Transverse colon (tissue), 4 donors: ENCODE measurements at regions not wholly inside any gene's neighbourhood (a gene's known extent, or its start where the extent isn't known, plus 50 kb on each side); places are given as distances from the start of the nearest gene placed in this dataset.

Source experiments
- DNase-seq: peaks from one replicate; pipeline ENCODE4 v3.0.0-alpha.2; 2019
- H3K27ac ChIP-seq, 4 donors: fragments of 200-600 bp; sonication (generic); 2 replicates each; pipeline ENCODE4 v1.5.1; 2016 to 2018; ENCODE audit warnings: inconsistent platforms in 4 of 4
- H3K27me3 ChIP-seq: fragments of 200-600 bp; sonication (generic); 2 replicates; pipeline ENCODE4 v1.5.1; 2017; ENCODE audit warnings: inconsistent platforms
- H3K36me3 ChIP-seq, 4 donors: fragments of 200-600 bp; sonication (generic); 2 replicates each; pipeline ENCODE4 v1.5.1; 2017 to 2019; ENCODE audit warnings: inconsistent platforms in 4 of 4
- H3K4me1 ChIP-seq, 4 donors: fragments of 200-600 bp; sonication (generic); 2 replicates each; pipeline ENCODE4 v1.5.1; 2017 to 2020; ENCODE audit warnings: inconsistent platforms in 4 of 4
- H3K4me3 ChIP-seq, 4 donors: fragments of 200-600 bp; sonication (generic); 1 replicate in 1 of 4; 2 replicates in 3 of 4; pipeline versions ENCODE4 v1.5.1 to v1.6.1; 2017 to 2019; ENCODE audit warnings: inconsistent platforms in 4 of 4
- H3K9me3 ChIP-seq, 2 donors: fragments of 200-600 bp; sonication (generic); 2 replicates each; pipeline ENCODE4 v1.5.1; 2017 to 2019; ENCODE audit warnings: inconsistent platforms in 2 of 2
- EP300 ChIP-seq: sonication (generic); formaldehyde crosslinking; IDR thresholded peaks from one replicate; pipeline ENCODE4 v1.6.1; 2017; ENCODE audit warnings: antibody characterized with exemption, low read depth
- POLR2A ChIP-seq: fragments of 450-650 bp; IDR thresholded peaks from one replicate; pipeline ENCODE4 v1.6.1; 2016; ENCODE audit warnings: antibody characterized with exemption, mild to moderate bottlenecking, moderate library complexity
- POLR2AphosphoS5 ChIP-seq, 3 donors: sonication (generic); formaldehyde crosslinking; IDR thresholded peaks; one replicate each; pipeline ENCODE4 v1.6.1; 2016; ENCODE audit warnings: antibody characterized with exemption in 3 of 3
- WGBS, 2 donors: methylation state at CpG; one replicate each; pipeline ENCODE4 v1.1.5; 2018; ENCODE audit warnings: low coverage in 1 of 2; 5-methylcytosine and 5-hydroxymethylcytosine counted together
- in situ Hi-C, 4 donors: fragments of 200-750 bp; cut with MboI; loops; one replicate each; pipeline versions ENCODE4 v1.15.0 to v1.15.1; 2017; ENCODE audit warnings: low sequenced_read_pairs in 3 of 4, low pct_ligation_motif_present in 1 of 4, low pct_unique_long_range_greater_than_20kb in 1 of 4
- intact Hi-C: fragments of 100-400 bp; cut with DNase I; formaldehyde crosslinking; loops from one replicate; pipeline ENCODE4 v1.15.1; 2023; ENCODE audit warnings: low total_unique reads
- TF ChIP-seq, protein P1 (sequence below), 5 experiments: fragments of 200-600 bp in 3 of 5; fragments of 450-650 bp in 2 of 5; sonication (generic) in 3 of 5; IDR thresholded peaks; 1 replicate in 2 of 5; 2 replicates in 3 of 5; pipeline ENCODE4 v1.5.1; 2016 to 2017; ENCODE audit warnings: antibody characterized with exemption in 5 of 5, inconsistent platforms in 3 of 5, mild to moderate bottlenecking in 2 of 5, moderate library complexity in 1 of 5

DNA sequence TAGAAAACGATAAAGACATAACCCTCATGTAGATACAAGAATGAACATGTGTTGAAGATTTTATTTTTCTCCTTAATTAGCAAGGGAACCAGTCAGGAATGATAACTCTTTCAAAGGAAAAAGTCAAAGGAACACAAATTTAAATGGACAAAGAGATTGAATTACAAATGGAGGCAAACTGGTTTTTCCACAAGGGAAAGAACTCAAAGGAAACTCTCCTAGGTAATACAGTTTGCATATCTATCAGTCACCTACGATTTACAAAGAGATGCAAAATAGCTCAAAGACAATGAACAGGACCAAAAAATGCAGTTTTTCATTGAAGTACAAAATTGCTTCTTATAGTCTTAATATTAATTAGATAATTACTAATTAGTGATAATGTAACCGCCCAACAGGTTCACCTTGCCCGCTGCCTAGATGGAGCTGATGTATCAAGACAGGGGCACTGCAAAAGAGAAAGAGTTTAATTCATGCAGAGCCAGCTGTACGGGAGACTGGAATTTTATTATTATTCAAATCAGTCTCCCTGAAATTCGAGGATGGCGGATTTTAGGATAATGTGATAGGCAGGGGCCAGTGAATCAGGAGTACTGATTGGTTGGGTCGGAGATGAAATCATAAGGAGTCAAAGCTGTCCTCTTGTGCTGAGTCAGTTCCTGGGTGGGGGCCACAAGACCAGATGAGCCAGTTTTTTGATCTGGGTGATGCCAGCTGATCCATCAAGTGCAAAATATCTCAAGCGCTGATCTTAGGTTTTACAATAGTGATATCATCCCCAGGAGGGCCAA is 151.0 kb downstream of the TMEM17 start:
- Histone ChIP-seq H3K4me1 (no peaks in the 10 kb centered on the region), H3K9me3 (peaks cover 0 to 7% of the 10 kb centered on the region in 2 donors), H3K36me3 (no peaks in the 10 kb centered on the region), H3K27ac (no peak overlapping the region), H3K4me3 (no peak overlapping the region), H3K27me3 (no peaks in the 10 kb centered on the region)
- 76 to 77% methylated on average over 7 to 9 of the region's 9 CpGs for WGBS, 2 donors
- DNase-seq: no peak
- TF ChIP-seq EP300 (no peak), POLR2A (no peak), POLR2AphosphoS5 (IDR thresholded peaks at IDR 0.05) (no peak)
- TF ChIP-seq, protein P1, sequence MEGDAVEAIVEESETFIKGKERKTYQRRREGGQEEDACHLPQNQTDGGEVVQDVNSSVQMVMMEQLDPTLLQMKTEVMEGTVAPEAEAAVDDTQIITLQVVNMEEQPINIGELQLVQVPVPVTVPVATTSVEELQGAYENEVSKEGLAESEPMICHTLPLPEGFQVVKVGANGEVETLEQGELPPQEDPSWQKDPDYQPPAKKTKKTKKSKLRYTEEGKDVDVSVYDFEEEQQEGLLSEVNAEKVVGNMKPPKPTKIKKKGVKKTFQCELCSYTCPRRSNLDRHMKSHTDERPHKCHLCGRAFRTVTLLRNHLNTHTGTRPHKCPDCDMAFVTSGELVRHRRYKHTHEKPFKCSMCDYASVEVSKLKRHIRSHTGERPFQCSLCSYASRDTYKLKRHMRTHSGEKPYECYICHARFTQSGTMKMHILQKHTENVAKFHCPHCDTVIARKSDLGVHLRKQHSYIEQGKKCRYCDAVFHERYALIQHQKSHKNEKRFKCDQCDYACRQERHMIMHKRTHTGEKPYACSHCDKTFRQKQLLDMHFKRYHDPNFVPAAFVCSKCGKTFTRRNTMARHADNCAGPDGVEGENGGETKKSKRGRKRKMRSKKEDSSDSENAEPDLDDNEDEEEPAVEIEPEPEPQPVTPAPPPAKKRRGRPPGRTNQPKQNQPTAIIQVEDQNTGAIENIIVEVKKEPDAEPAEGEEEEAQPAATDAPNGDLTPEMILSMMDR (IDR thresholded peaks at IDR 0.05): no peak
- intact Hi-C loops (no loop called here), in situ Hi-C loops (no loop called here)

GRCh38 chr2:62352031-62352430 is 154.0 kb downstream of the TMEM17 start:
- in situ Hi-C loops: no loop called here
- WGBS, 2 donors: 97 to 100% methylated on average over 1 of the region's 1 CpG
- no peak for DNase-seq
- H3K9me3 ChIP-seq: peaks cover 0 to 7% of the 10 kb centered on the region in 2 donors
- H3K4me1 ChIP-seq: no peaks in the 10 kb centered on the region
- H3K4me3 ChIP-seq: no peak overlapping the region
- no peak for TF ChIP-seq EP300
- no peaks in the 10 kb centered on the region for H3K36me3 ChIP-seq
- H3K27ac ChIP-seq: no peak overlapping the region
- H3K27me3 ChIP-seq: no peaks in the 10 kb centered on the region
- intact Hi-C loops: no loop called here

DNA sequence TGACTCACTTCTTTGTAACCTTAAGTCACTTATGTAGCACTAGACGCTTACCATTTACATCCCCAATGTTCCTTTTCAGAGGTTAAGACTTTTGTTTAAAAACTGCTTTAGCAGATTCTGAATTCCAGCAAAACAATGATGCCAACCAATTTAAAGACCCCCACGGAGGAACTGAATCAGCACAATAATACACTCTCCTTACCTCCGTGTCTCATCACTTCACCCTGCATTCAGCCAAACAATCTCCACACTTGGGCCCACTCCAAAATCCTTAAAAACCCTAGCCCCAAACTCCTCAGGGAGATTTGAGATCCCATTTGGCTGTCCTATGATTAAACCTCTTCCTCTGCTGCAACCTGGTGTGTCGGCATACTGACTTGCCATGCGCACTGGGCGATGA is 153.9 kb downstream of the B3GNT2 start:
- Histone ChIP-seq H3K9me3 (peaks cover 0 to 7% of the 10 kb centered on the region in 2 donors), H3K27ac (no peak overlapping the region), H3K36me3 (no peaks in the 10 kb centered on the region), H3K4me3 (no peak overlapping the region), H3K27me3 (no peaks in the 10 kb centered on the region), H3K4me1 (no peaks in the 10 kb centered on the region)
- 90 to 95% methylated on average over 6 of the region's 6 CpGs for WGBS, 2 donors
- TF ChIP-seq, protein P1 (IDR thresholded peaks at IDR 0.05): no peak
- TF ChIP-seq POLR2A: no peak
- TF ChIP-seq EP300: no peak
- TF ChIP-seq POLR2AphosphoS5 (IDR thresholded peaks at IDR 0.05): no peak
- no peak for DNase-seq
- intact Hi-C loops: no loop called here
- in situ Hi-C loops: no loop called here

DNA sequence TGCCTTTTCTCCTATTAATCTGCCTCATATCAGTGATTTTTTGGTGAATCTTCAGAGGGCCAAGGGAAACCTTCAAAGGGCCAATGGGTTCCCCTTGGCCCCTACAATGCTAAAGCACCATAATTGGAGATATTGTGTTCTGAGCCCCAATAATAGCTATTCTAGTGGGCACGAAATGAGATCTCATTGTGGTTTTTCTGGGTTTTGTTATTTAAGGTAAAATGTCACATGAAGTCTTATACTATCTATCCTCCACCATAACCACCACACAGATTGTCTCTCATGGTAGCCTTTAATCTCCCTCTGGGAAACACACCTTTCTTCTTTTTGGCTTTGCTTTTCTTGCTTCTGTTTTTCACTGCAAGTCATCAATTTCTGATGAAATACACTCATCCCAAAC is 152.8 kb downstream of the B3GNT2 start:
- DNase-seq: no peak
- H3K4me3 ChIP-seq: no peak overlapping the region
- no peaks in the 10 kb centered on the region for H3K36me3 ChIP-seq
- 80 to 83% methylated on average over 1 of the region's 1 CpG for WGBS, 2 donors
- H3K27ac ChIP-seq: no peak overlapping the region
- TF ChIP-seq POLR2AphosphoS5 (IDR thresholded peaks at IDR 0.05): no peak
- TF ChIP-seq EP300: no peak
- no peaks in the 10 kb centered on the region for H3K27me3 ChIP-seq
- in situ Hi-C loops: no loop called here
- intact Hi-C loops: no loop called here
- peaks cover 0 to 7% of the 10 kb centered on the region in 2 donors for H3K9me3 ChIP-seq
- H3K4me1 ChIP-seq: no peaks in the 10 kb centered on the region

GRCh38 chr2:62347563-62348270 is 151.8 kb downstream of the B3GNT2 start:
- H3K4me3 ChIP-seq: no peak overlapping the region
- TF ChIP-seq EP300 (no peak), POLR2A (no peak), POLR2AphosphoS5 (IDR thresholded peaks at IDR 0.05) (no peak)
- TF ChIP-seq, protein P1 (IDR thresholded peaks at IDR 0.05): no peak
- in situ Hi-C loops (no loop called here), intact Hi-C loops (no loop called here)
- H3K36me3 ChIP-seq: no peaks in the 10 kb centered on the region
- no peaks in the 10 kb centered on the region for H3K27me3 ChIP-seq
- H3K9me3 ChIP-seq: peaks cover 0 to 7% of the 10 kb centered on the region in 2 donors
- H3K27ac ChIP-seq: no peak overlapping the region
- H3K4me1 ChIP-seq: no peaks in the 10 kb centered on the region
- DNase-seq: no peak
- WGBS, 2 donors: 94 to 98% methylated on average over 4 to 7 of the region's 7 CpGs
